H1 (cell line): ENCODE measurements at regions not wholly inside any gene's neighbourhood (a gene's known extent, or its start where the extent isn't known, plus 50 kb on each side); places are given as distances from the start of the nearest gene placed in this dataset.

Source experiments
- ASH2L ChIP-seq: fragments of 200-600, 300-600 bp; sonication (generic); IDR thresholded peaks from one replicate; pipeline ENCODE4 v1.7.1; 2017; ENCODE audit warnings: low read length
- JUN ChIP-seq: IDR thresholded peaks from 2 replicates; pipeline ENCODE4 v1.6.1; 2011; ENCODE audit warnings: low read depth, mild to moderate bottlenecking, improper control_type of control experiment, low read length
- SRF ChIP-seq: IDR thresholded peaks from 2 replicates; pipeline ENCODE4 v1.6.1; 2011; ENCODE audit warnings: mild to moderate bottlenecking, low read depth, low read length, moderate library complexity

GRCh38 chr7:84664626-84665025 lies 470.0 kb upstream of the SEMA3A start (continued):
- no peak for TF ChIP-seq JUN
- TF ChIP-seq SRF: no peak
- no peak for TF ChIP-seq ASH2L
